ENCODE measurements at regions not wholly inside any gene's neighbourhood (a gene's known extent, or its start where the extent isn't known, plus 50 kb on each side); places are given as distances from the start of the nearest gene placed in this dataset.

- TF ChIP-seq CTCF (conservative IDR thresholded peaks at IDR 0.05; ENCODE audit: low read depth, low read length) (no peak), EZH2 (IDR thresholded peaks at IDR 0.05; ENCODE audit: borderline replicate concordance, low read depth, low read length, poor library complexity, severe bottlenecking) (no peak)
These were observed 87.5 kb downstream of the SCN11A start for GRCh38 chr3:38964204-38964603.

Data from A673 (cell line).